Endothelial cell of umbilical vein (primary cell): ENCODE measurements at regions not wholly inside any gene's neighbourhood (a gene's known extent, or its start where the extent isn't known, plus 50 kb on each side); places are given as distances from the start of the nearest gene placed in this dataset.

Experiments used
- CTCF ChIP-seq, 2 donors: IDR thresholded peaks; 1 replicate in 1 of 2; 2 replicates in 1 of 2; pipeline ENCODE4 v1.5.1; 2011; ENCODE audit warnings: low read length in 2 of 2, mild to moderate bottlenecking in 2 of 2, moderate library complexity in 2 of 2, control low read depth in 1 of 2, inconsistent platforms in 1 of 2, low read depth in 1 of 2; ENCODE audit not compliant: insufficient read depth in 1 of 2; ENCODE audit errors: extremely low read depth in 1 of 2
- EZH2 ChIP-seq: IDR thresholded peaks from 2 replicates; pipeline ENCODE4 v1.6.1; 2012; ENCODE audit warnings: borderline replicate concordance, low read depth, mild to moderate bottlenecking, moderate library complexity, low read length, inconsistent platforms; ENCODE audit not compliant: severe bottlenecking
- GATA2 ChIP-seq: IDR thresholded peaks from 2 replicates; pipeline ENCODE4 v1.7.0; 2011; ENCODE audit warnings: low read depth, mild to moderate bottlenecking, moderate library complexity, mixed read lengths, low read length; ENCODE audit not compliant: insufficient read length, insufficient read depth
- JUN ChIP-seq: IDR thresholded peaks from 2 replicates; pipeline ENCODE4 v1.6.1; 2011; ENCODE audit warnings: borderline replicate concordance, low read depth; ENCODE audit not compliant: insufficient read length, insufficient read depth
- MAX ChIP-seq: IDR thresholded peaks from 2 replicates; pipeline ENCODE4 v1.6.1; 2011; ENCODE audit not compliant: insufficient read depth, insufficient read length
- MYC ChIP-seq: IDR thresholded peaks from one replicate; pipeline ENCODE4 v1.6.1; 2011; ENCODE audit warnings: mild to moderate bottlenecking, low read depth, low read length
- POLR2A ChIP-seq: IDR thresholded peaks from 2 replicates; pipeline ENCODE4 v1.6.1; 2012; ENCODE audit warnings: low read depth, mild to moderate bottlenecking, control low read depth, low read length
- POLR2AphosphoS5 ChIP-seq: IDR thresholded peaks from 2 replicates; pipeline ENCODE4 v1.6.1; 2012; ENCODE audit warnings: low read depth, mild to moderate bottlenecking, control low read depth, low read length, moderate library complexity; ENCODE audit not compliant: insufficient read depth

DNA sequence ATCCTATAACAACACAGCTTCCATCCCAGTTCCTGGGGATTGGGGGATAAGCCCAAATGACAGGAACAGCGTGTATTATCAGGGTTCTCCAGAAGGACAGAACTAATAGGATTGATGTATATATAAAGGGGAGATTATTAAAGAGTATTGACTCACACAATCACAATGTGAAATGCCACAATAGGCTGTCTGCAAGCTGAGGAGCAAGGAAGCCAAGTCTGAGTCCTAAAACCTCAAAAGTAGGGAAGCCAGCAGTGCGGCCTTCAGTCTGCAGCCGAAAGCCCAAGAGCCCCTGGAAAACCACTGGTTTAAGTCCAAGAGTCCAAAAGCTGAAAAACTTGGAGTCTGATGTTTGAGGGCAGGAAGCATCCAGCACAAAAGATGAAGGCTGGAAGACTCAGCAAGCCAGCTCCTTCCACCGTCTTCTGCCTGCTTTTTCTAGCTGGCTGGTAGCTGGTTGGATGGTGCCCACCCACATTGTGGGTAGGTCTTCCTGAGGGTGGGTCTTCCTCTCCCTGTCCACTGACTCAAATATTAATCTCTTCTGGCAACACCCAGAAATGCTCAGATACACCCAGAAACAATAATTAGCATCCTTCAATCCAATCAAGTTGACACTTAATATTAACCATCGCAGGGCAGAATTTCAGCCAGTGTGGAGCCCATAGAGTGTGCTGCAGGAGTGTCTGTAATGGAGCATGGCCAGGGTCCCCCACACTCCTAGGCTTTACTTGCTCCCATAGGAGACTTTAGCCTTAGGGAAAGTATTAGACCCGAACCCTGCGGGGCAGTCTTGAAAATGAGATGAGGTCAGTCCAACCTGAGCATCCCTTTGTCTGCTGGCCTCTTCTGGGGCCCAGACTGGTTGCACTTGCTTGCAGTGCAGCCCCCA lies 111.1 kb downstream of the SINHCAF start:
- no peak for TF ChIP-seq EZH2
- no peak for TF ChIP-seq JUN
- no peak for TF ChIP-seq POLR2AphosphoS5
- no peak for TF ChIP-seq POLR2A
- no peak for TF ChIP-seq GATA2
- no peak for TF ChIP-seq CTCF (IDR thresholded peaks at IDR 0.05; ENCODE audit: extremely low read depth in 1 of 2, insufficient read depth in 1 of 2, low read depth in 1 of 2, low read length in 2 of 2)
- no peak for TF ChIP-seq MAX
- no peak for TF ChIP-seq MYC
